ENCODE measurements at regions not wholly inside any gene's neighbourhood (a gene's known extent, or its start where the extent isn't known, plus 50 kb on each side); places are given as distances from the start of the nearest gene placed in this dataset.

DNA sequence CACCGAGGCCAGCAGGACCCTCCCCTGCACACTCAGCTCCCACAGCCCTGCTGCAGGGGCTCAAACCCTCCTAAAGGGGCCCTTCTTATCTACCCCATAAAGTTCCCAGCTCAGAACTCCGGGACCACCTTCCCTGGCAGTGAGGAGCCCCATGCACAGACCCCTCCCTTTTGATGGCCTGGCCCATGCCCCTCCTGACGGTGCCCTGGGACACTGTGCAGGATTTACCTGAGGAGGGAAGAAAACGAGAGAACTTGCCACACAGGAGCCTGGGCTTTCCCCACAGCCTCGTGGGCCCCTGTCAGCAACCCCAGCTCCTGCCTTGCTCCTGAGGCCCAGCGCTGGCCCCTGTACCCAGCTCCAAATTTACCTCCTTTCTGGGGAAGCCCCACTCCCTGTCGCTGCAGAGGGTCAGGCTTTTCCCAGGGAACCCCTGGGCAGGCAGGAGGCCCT is 206.3 kb upstream of the SALL3 start:
- TF ChIP-seq POLR2A (IDR thresholded peaks at IDR 0.05; ENCODE audit: extremely low read depth, insufficient read length) (no peak), MYC (IDR thresholded peaks at IDR 0.05; ENCODE audit: low read depth, low read length) (no peak)
- TF ChIP-seq, protein P1, sequence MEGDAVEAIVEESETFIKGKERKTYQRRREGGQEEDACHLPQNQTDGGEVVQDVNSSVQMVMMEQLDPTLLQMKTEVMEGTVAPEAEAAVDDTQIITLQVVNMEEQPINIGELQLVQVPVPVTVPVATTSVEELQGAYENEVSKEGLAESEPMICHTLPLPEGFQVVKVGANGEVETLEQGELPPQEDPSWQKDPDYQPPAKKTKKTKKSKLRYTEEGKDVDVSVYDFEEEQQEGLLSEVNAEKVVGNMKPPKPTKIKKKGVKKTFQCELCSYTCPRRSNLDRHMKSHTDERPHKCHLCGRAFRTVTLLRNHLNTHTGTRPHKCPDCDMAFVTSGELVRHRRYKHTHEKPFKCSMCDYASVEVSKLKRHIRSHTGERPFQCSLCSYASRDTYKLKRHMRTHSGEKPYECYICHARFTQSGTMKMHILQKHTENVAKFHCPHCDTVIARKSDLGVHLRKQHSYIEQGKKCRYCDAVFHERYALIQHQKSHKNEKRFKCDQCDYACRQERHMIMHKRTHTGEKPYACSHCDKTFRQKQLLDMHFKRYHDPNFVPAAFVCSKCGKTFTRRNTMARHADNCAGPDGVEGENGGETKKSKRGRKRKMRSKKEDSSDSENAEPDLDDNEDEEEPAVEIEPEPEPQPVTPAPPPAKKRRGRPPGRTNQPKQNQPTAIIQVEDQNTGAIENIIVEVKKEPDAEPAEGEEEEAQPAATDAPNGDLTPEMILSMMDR (IDR thresholded peaks at IDR 0.05; ENCODE audit: low read depth, low read length), result no peak
